Upper lobe of right lung (tissue), 1 donor: ENCODE measurements at regions not wholly inside any gene's neighbourhood (a gene's known extent, or its start where the extent isn't known, plus 50 kb on each side); places are given as distances from the start of the nearest gene placed in this dataset.

Source experiments
- ATAC-seq: fragments of 200-7000 bp; cut with Tn5 transposase; one replicate; pipeline ENCODE4 v1.9.1; 2020; ENCODE audit warnings: mild to moderate bottlenecking, moderate library complexity
- DNase-seq: peaks from one replicate; pipeline ENCODE4 v3.0.0-alpha.2; 2020
- H3K27ac ChIP-seq: fragments of 200-600 bp; one replicate; pipeline ENCODE4 v1.8.0; 2022
- H3K27me3 ChIP-seq: fragments of 200-600 bp; one replicate; pipeline ENCODE4 v1.8.0; 2022; ENCODE audit warnings: mild to moderate bottlenecking
- H3K36me3 ChIP-seq: fragments of 200-600 bp; one replicate; pipeline ENCODE4 v1.8.0; 2022
- H3K4me1 ChIP-seq: fragments of 200-600 bp; one replicate; pipeline ENCODE4 v1.8.0; 2022
- H3K4me3 ChIP-seq: fragments of 200-600 bp; one replicate; pipeline ENCODE4 v1.8.0; 2022; ENCODE audit warnings: mild to moderate bottlenecking
- H3K9me3 ChIP-seq: fragments of 200-600 bp; one replicate; pipeline ENCODE4 v1.8.0; 2022
- CTCF ChIP-seq: fragments of 200-600 bp; IDR thresholded peaks from one replicate; pipeline ENCODE4 v1.8.0; 2022; ENCODE audit warnings: antibody characterized with exemption
- intact Hi-C: fragments of 100-400 bp; cut with DNase I; formaldehyde crosslinking; loops from one replicate; pipeline ENCODE4 v1.11.0; 2022
- donor health status: DM: no; HTN: yes; CAD: no; lungs with severe emphysema.

- ATAC-seq (no peak), DNase-seq (no peak)
- no peaks in the 10 kb centered on the region for H3K27me3 ChIP-seq
- intact Hi-C loops, result no loop called here
- no peak overlapping the region for H3K4me3 ChIP-seq
- H3K36me3 ChIP-seq, result no peaks in the 10 kb centered on the region
- H3K27ac ChIP-seq, result no peak overlapping the region
- TF ChIP-seq CTCF, result no peak
- no peaks in the 10 kb centered on the region for H3K9me3 ChIP-seq
- peaks cover 19% of the 10 kb centered on the region for H3K4me1 ChIP-seq
Measured at GRCh38 chr3:99502871-99503270, 135.5 kb upstream of the COL8A1 start.

GRCh38 chr3:99500485-99500884, 137.9 kb upstream of the COL8A1 start:
- Histone ChIP-seq H3K4me1 (peaks cover 19% of the 10 kb centered on the region), H3K27ac (no peak overlapping the region), H3K4me3 (no peak overlapping the region), H3K27me3 (no peaks in the 10 kb centered on the region), H3K9me3 (no peaks in the 10 kb centered on the region), H3K36me3 (no peaks in the 10 kb centered on the region)
- peak; percentile 14 for ATAC-seq
- intact Hi-C loops, result no loop called here
- TF ChIP-seq CTCF, result no peak
- DNase-seq, result no peak

GRCh38 chr3:99499235-99500158, 138.9 kb upstream of the COL8A1 start:
- no peak for DNase-seq
- peak; percentile 74 for TF ChIP-seq CTCF
- Histone ChIP-seq H3K27ac (no peak overlapping the region), H3K4me3 (no peak overlapping the region), H3K27me3 (no peaks in the 10 kb centered on the region), H3K4me1 (peaks cover 19% of the 10 kb centered on the region), H3K36me3 (no peaks in the 10 kb centered on the region), H3K9me3 (no peaks in the 10 kb centered on the region)
- ATAC-seq, result peak; percentile 79
- intact Hi-C loops, result no loop called here

GRCh38 chr3:99498550-99499234, 139.7 kb upstream of the COL8A1 start:
- Histone ChIP-seq H3K4me3 (no peak overlapping the region), H3K27me3 (no peaks in the 10 kb centered on the region), H3K4me1 (peaks cover 11% of the 10 kb centered on the region), H3K9me3 (no peaks in the 10 kb centered on the region), H3K27ac (no peak overlapping the region), H3K36me3 (no peaks in the 10 kb centered on the region)
- ATAC-seq, result no peak
- no peak for TF ChIP-seq CTCF
- DNase-seq, result no peak
- intact Hi-C loops, result no loop called here

GRCh38 chr3:99487894-99488293, 150.5 kb upstream of the COL8A1 start:
- no peak for TF ChIP-seq CTCF
- DNase-seq, result no peak
- intact Hi-C loops, result no loop called here
- no peak overlapping the region for H3K4me3 ChIP-seq
- H3K36me3 ChIP-seq, result no peaks in the 10 kb centered on the region
- no peak for ATAC-seq
- H3K4me1 ChIP-seq, result no peaks in the 10 kb centered on the region
- no peak overlapping the region for H3K27ac ChIP-seq
- H3K9me3 ChIP-seq, result no peaks in the 10 kb centered on the region
- H3K27me3 ChIP-seq, result no peaks in the 10 kb centered on the region
